ENCODE measurements at regions not wholly inside any gene's neighbourhood (a gene's known extent, or its start where the extent isn't known, plus 50 kb on each side); places are given as distances from the start of the nearest gene placed in this dataset.

DNA sequence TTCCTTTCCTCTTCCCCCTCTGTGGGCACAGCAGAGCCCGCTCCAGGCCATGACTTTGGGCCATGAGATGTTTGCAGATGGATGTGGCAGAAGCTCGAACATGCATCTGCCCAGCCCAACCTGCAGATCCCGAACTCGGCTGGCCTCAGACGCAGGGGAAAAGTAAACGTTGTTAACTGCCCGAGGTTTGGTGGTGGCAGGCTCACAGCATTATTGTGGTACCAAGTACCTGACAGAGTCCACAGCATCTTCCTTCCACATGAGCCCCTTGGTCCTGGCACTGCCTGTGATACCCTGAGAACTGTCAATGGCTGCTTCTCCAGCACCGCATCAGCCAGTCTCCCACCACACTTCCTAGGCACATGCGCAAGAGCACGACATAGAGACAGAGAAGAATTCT is 424.3 kb downstream of the OCA2 start:
- H3K27ac ChIP-seq (ENCODE audit: low read depth, low read length) = no peak overlapping the region
- H3K4me3 ChIP-seq (ENCODE audit: low read depth, low read length) = no peak overlapping the region
- H3K9me3 ChIP-seq (ENCODE audit: control insufficient read depth, insufficient read depth, low read length) = no peaks in the 10 kb centered on the region
- 83% methylated on average over 7 of the region's 10 CpGs for WGBS (ENCODE audit: insufficient coverage)
- no peaks in the 10 kb centered on the region for H3K36me3 ChIP-seq (ENCODE audit: control insufficient read depth, insufficient read depth, low read length)
- no peaks in the 10 kb centered on the region for H3K27me3 ChIP-seq (ENCODE audit: control insufficient read depth, insufficient read depth, low read length)
- peaks cover 39% of the 10 kb centered on the region for H3K4me1 ChIP-seq (ENCODE audit: control insufficient read depth, insufficient read depth, low read length)
- DNase-seq (ENCODE audit: low read depth in 4 of 6, low spot score in 6 of 6) = no peak

DNA sequence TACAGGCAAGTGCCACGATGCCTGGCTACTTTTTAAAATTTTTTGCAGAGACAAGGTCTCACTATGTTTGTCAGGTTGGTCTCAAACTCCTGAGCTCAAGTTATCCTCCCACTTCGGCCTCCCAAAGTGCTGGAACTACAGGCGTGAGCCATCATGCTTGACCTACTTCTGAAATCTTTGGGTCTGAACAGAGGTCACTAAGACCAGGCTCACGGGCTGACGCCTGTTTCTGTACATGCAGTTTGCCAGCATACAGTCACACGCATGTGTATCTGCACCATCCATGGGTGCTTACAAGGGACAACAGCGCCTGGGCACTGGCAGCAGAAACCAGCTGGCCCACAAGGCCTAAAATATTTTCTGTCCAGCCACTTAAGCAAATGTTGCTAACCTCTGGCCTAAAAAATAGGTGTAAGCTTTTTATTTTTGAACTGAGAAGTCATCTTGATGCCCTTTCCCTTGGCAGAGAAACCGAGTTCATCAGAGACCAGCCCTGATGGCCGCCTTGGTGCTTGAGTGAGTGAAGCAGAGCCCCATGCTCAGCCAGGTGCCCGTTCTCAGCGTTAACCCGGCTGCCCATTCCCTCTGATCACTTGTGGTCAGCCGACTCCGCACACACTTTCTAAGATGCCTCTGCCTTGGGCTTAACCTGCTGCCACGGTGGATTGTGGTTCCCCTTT is 425.2 kb downstream of the OCA2 start:
- H3K27ac ChIP-seq (ENCODE audit: low read depth, low read length) = no peak overlapping the region
- 98% methylated on average over 13 of the region's 15 CpGs for WGBS (ENCODE audit: insufficient coverage)
- no peak overlapping the region for H3K4me3 ChIP-seq (ENCODE audit: low read depth, low read length)
- peaks cover 29% of the 10 kb centered on the region for H3K4me1 ChIP-seq (ENCODE audit: control insufficient read depth, insufficient read depth, low read length)
- H3K27me3 ChIP-seq (ENCODE audit: control insufficient read depth, insufficient read depth, low read length) = peaks cover 1% of the 10 kb centered on the region
- DNase-seq (ENCODE audit: low read depth in 4 of 6, low spot score in 6 of 6) = no peak
- H3K9me3 ChIP-seq (ENCODE audit: control insufficient read depth, insufficient read depth, low read length) = no peaks in the 10 kb centered on the region
- H3K36me3 ChIP-seq (ENCODE audit: control insufficient read depth, insufficient read depth, low read length) = no peaks in the 10 kb centered on the region

DNA sequence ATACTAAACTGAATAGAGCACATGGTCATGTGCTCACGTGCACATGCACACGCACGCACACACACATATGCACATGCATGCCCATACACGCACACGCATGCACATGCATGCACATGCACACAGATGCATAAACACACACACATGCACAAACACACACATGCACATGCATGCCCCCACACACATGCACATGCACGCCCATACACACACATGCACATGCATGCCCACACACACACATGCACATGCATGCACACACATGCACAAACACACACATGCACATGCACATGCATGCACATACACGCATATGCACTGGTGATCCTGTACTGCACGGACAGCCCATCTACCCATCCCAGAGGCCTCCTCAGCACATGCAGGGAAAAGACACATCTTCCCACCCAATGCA is 426.6 kb downstream of the OCA2 start:
- Histone ChIP-seq H3K4me1 (ENCODE audit: control insufficient read depth, insufficient read depth, low read length) (peaks cover 26% of the 10 kb centered on the region), H3K27me3 (ENCODE audit: control insufficient read depth, insufficient read depth, low read length) (peaks cover 5% of the 10 kb centered on the region), H3K27ac (ENCODE audit: low read depth, low read length) (no peak overlapping the region), H3K36me3 (ENCODE audit: control insufficient read depth, insufficient read depth, low read length) (no peaks in the 10 kb centered on the region), H3K4me3 (ENCODE audit: low read depth, low read length) (no peak overlapping the region), H3K9me3 (ENCODE audit: control insufficient read depth, insufficient read depth, low read length) (no peaks in the 10 kb centered on the region)
- DNase-seq (ENCODE audit: low read depth in 4 of 6, low spot score in 6 of 6) = no peak
- WGBS (ENCODE audit: insufficient coverage) = 90% methylated on average over 8 of the region's 8 CpGs

DNA sequence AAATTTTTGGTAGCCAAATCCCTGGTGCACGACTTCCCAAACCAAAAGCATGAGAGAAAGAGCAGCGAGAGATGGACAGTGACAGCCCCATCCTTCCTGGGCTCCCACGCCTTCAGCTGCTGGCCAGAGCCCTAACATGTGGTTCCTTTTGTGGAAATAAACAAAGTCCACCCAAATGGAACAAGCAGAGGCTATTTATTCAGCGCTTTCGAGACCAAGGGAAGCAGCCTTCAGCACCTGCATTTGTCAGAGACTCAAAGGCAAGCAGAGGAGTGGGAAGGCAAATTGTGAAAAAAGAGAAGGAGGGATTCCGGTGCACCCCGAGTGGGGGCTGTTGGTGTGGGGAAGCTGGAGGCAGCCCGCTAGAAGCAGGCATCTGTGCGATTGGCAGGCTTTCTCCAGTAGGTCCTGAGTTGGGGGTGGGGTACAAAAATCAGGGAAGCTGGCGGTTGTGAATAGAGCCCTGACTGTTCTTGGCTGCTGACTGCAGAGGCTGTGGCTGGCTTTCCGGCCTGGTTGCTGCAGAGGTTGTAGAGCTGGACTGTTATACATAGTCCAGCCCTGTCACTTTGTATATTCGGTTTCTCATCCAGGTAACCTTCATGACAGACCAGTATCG is 427.2 kb downstream of the OCA2 start:
- WGBS (ENCODE audit: insufficient coverage) = 27% methylated on average over 10 of the region's 13 CpGs
- Histone ChIP-seq H3K36me3 (ENCODE audit: control insufficient read depth, insufficient read depth, low read length) (no peaks in the 10 kb centered on the region), H3K27ac (ENCODE audit: low read depth, low read length) (no peak overlapping the region), H3K4me3 (ENCODE audit: low read depth, low read length) (no peak overlapping the region), H3K4me1 (ENCODE audit: control insufficient read depth, insufficient read depth, low read length) (peaks cover 26% of the 10 kb centered on the region), H3K9me3 (ENCODE audit: control insufficient read depth, insufficient read depth, low read length) (no peaks in the 10 kb centered on the region), H3K27me3 (ENCODE audit: control insufficient read depth, insufficient read depth, low read length) (peaks cover 5% of the 10 kb centered on the region)
- peak in 5 of 6 donors; percentile 47 to 83 (median 54) for DNase-seq (ENCODE audit: low read depth in 4 of 6, low spot score in 6 of 6)

DNA sequence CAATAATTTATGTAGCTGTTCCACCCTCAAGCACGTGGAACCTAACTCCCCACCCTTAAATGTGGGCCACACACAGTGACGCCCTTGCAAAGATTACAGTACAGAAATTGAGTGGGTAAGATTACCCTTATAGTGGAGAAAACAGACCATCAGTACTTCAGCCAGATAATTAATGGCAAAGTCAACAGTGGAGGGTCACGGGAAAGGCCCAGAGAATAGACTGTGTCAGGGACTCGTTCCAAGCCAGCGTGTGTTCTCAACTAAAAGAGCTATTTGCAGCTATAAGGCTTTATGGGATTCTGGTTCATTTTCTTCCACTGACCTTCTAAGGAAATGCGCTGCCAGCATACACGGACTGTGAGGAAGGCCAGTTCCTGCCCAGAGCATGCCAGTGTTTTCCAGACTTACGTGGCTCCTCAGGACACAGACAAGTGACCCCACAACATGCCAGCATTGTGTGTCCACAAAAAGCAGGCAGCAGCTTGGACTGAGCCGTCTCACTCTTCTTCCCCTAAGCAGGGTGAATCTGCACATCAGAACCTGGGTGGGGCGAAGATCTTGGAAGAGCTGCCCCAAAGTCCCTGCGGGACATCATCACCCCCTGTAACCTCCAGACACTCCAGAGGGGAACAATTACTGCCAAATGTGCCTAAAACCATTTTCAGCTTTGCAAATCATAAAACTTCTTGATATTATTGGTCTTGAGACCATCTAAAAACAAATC is 428.5 kb downstream of the OCA2 start:
- 36% methylated on average over 7 of the region's 11 CpGs for WGBS (ENCODE audit: insufficient coverage)

DNA sequence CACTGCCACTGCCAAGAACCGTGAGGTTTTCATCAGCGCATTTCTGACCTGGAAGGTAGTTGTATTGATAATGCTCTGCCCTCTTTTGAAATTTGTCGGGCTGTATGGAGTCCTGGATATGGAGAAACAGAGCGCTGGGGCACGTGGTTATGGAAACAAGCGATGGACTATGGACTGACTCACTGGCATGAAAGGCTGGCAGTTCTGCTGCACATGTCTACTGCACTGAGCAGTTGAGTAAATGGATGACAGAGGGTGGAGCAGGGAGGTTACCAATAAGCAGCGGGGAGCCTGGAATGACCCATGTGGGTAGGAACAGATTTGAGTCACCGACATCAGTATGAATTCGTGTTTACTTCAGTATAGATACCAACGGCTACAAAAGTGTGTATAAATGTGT is 429.5 kb downstream of the OCA2 start:
- Histone ChIP-seq H3K27me3 (ENCODE audit: control insufficient read depth, insufficient read depth, low read length) (peaks cover 5% of the 10 kb centered on the region), H3K4me1 (ENCODE audit: control insufficient read depth, insufficient read depth, low read length) (peaks cover 21% of the 10 kb centered on the region), H3K27ac (ENCODE audit: low read depth, low read length) (no peak overlapping the region), H3K4me3 (ENCODE audit: low read depth, low read length) (no peak overlapping the region), H3K9me3 (ENCODE audit: control insufficient read depth, insufficient read depth, low read length) (no peaks in the 10 kb centered on the region), H3K36me3 (ENCODE audit: control insufficient read depth, insufficient read depth, low read length) (no peaks in the 10 kb centered on the region)
- 92% methylated on average over 10 of the region's 10 CpGs for WGBS (ENCODE audit: insufficient coverage)
- no peak for DNase-seq (ENCODE audit: low read depth in 4 of 6, low spot score in 6 of 6)

More for the DNA sequence above, 428.5 kb downstream of the OCA2 start:
- Histone ChIP-seq H3K36me3 (ENCODE audit: control insufficient read depth, insufficient read depth, low read length) (no peaks in the 10 kb centered on the region), H3K4me1 (ENCODE audit: control insufficient read depth, insufficient read depth, low read length) (peaks cover 21% of the 10 kb centered on the region), H3K9me3 (ENCODE audit: control insufficient read depth, insufficient read depth, low read length) (no peaks in the 10 kb centered on the region), H3K27ac (ENCODE audit: low read depth, low read length) (no peak overlapping the region), H3K4me3 (ENCODE audit: low read depth, low read length) (no peak overlapping the region), H3K27me3 (ENCODE audit: control insufficient read depth, insufficient read depth, low read length) (peaks cover 5% of the 10 kb centered on the region)
- peak in 4 of 6 donors; percentile 38 to 81 (median 65) for DNase-seq (ENCODE audit: low read depth in 4 of 6, low spot score in 6 of 6)

DNA sequence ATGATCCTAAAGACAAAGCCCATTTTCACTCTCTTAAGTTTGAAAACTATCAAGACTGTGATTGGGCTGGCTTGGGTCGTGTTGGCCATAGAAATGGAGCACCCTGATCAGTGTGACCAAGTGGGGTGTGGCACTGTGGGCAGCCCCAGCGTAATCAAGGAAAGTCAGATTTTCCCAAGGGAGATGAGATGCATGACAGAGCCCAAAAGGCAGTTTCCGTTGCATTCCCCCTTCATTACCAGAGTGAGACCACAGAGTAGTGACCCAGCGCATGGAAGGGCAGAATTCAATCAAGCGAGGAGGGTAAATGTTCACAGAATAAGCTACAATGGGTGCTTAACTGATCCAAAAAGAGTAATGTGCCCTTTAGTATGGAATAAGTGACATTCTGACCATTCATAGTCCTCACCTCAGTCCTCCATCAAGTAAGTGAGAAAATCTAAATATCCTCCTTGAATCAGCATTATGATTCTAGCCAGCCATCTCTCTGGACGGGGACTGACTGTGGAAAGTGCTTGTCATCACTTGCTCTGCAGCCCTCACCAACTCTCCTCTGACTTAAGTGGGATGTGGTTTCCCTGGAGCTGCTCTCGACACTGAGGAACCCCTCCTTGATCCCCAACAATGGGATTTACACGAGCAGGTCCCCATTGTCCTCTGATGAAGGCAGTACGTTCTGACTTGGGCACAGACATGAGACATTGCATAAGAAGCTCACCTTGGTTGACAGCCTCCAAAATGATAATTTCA is 430.5 kb downstream of the OCA2 start:
- 88% methylated on average over 5 of the region's 9 CpGs for WGBS (ENCODE audit: insufficient coverage)
- H3K4me3 ChIP-seq (ENCODE audit: low read depth, low read length) = no peak overlapping the region
- peaks cover 5% of the 10 kb centered on the region for H3K27me3 ChIP-seq (ENCODE audit: control insufficient read depth, insufficient read depth, low read length)
- no peak overlapping the region for H3K27ac ChIP-seq (ENCODE audit: low read depth, low read length)
- no peaks in the 10 kb centered on the region for H3K9me3 ChIP-seq (ENCODE audit: control insufficient read depth, insufficient read depth, low read length)
- peaks cover 21% of the 10 kb centered on the region for H3K4me1 ChIP-seq (ENCODE audit: control insufficient read depth, insufficient read depth, low read length)
- H3K36me3 ChIP-seq (ENCODE audit: control insufficient read depth, insufficient read depth, low read length) = no peaks in the 10 kb centered on the region
- DNase-seq (ENCODE audit: low read depth in 4 of 6, low spot score in 6 of 6) = no peak

DNA sequence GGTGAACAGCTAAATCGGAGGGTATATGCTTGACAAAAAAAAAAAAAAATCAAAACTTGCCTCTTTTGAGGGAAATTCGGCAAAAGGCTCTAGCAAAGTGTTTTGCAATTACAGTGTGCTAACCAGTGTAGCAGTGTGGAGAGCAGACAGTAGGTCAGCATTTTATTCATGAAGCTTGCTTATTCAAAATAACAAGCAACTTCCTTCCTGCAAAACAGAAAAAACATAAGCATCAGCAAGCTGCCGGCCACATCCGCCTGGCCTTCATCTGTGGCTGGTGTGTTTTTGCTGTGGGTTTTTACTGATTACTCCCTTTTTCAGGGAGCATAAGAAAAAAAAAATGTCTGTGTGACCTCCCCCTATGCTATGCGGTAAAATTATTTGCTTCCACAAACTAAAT is 434.1 kb downstream of the OCA2 start:
- DNase-seq (ENCODE audit: low read depth in 4 of 6, low spot score in 6 of 6) = no peak
- Histone ChIP-seq H3K9me3 (ENCODE audit: control insufficient read depth, insufficient read depth, low read length) (no peaks in the 10 kb centered on the region), H3K36me3 (ENCODE audit: control insufficient read depth, insufficient read depth, low read length) (no peaks in the 10 kb centered on the region), H3K4me3 (ENCODE audit: low read depth, low read length) (no peak overlapping the region), H3K27me3 (ENCODE audit: control insufficient read depth, insufficient read depth, low read length) (peaks cover 5% of the 10 kb centered on the region), H3K27ac (ENCODE audit: low read depth, low read length) (no peak overlapping the region), H3K4me1 (ENCODE audit: control insufficient read depth, insufficient read depth, low read length) (no peaks in the 10 kb centered on the region)
- no CpG with 5 or more reads among the region's 5 CpGs for WGBS (ENCODE audit: insufficient coverage)

DNA sequence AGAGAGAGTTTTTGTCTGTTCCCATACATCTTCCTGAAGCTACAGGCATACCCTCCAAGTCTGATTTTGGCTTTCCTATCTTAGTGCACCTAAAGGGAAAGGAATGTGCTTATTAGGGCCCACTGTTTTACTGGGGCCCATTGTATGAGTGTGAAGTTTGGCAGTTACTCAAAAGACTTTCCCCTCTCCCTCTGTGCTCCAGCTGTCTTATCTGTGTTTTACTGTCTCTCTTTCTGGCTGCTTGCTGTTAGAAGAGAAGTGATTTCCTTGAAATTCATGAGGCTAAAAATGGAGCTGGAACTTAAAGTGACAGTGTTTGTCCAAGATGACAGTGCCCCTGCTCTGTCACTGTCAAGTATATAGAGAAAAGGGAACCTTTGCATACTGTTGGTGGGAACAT is 436.2 kb downstream of the OCA2 start:
- DNase-seq (ENCODE audit: low read depth in 4 of 6, low spot score in 6 of 6) = peak in 2 of 6 donors; percentile 64 to 72
- Histone ChIP-seq H3K4me3 (ENCODE audit: low read depth, low read length) (no peak overlapping the region), H3K4me1 (ENCODE audit: control insufficient read depth, insufficient read depth, low read length) (no peaks in the 10 kb centered on the region)

More for the DNA sequence above, 436.2 kb downstream of the OCA2 start:
- no peaks in the 10 kb centered on the region for H3K36me3 ChIP-seq (ENCODE audit: control insufficient read depth, insufficient read depth, low read length)
- H3K9me3 ChIP-seq (ENCODE audit: control insufficient read depth, insufficient read depth, low read length) = no peaks in the 10 kb centered on the region
- H3K27me3 ChIP-seq (ENCODE audit: control insufficient read depth, insufficient read depth, low read length) = no peaks in the 10 kb centered on the region
- no peak overlapping the region for H3K27ac ChIP-seq (ENCODE audit: low read depth, low read length)

Measured in spinal cord (tissue), 9 donors.